K562 (cell line): ENCODE measurements at regions not wholly inside any gene's neighbourhood (a gene's known extent, or its start where the extent isn't known, plus 50 kb on each side); places are given as distances from the start of the nearest gene placed in this dataset.

Experiments
- CCNT2 ChIP-seq: IDR thresholded peaks from 2 replicates; pipeline ENCODE4 v1.6.1; 2011; ENCODE audit warnings: borderline replicate concordance, low read depth, mild to moderate bottlenecking, moderate library complexity, mixed read lengths, low read length; ENCODE audit not compliant: insufficient read length; ENCODE audit errors: extremely low read depth
- DACH1 ChIP-seq: fragments of 450-650 bp; IDR thresholded peaks from 2 replicates; pipeline ENCODE4 v1.6.1; 2018; ENCODE audit not compliant: partially characterized antibody
- FOXA3 ChIP-seq, 2 experiments: fragments of 450-650 bp in 1 of 2; sonication (generic) in 1 of 2; formaldehyde crosslinking; IDR thresholded peaks in 1 of 2; conservative IDR thresholded peaks in 1 of 2; 2 replicates each; pipeline versions ENCODE4 v1.4.0 to v1.8.0; 2020 to 2022; ENCODE audit warnings: mild to moderate bottlenecking in 2 of 2, missing genetic modification reagents in 1 of 2
- GATA2 ChIP-seq: sonication (generic); formaldehyde crosslinking; IDR thresholded peaks from 2 replicates; pipeline ENCODE4 v1.4.0; 2020; ENCODE audit warnings: mild to moderate bottlenecking, missing genetic modification reagents
- HDAC3 ChIP-seq: fragments of 450-650 bp; IDR thresholded peaks from 2 replicates; pipeline ENCODE4 v1.6.1; 2018; ENCODE audit warnings: borderline replicate concordance, mild to moderate bottlenecking, moderate library complexity; ENCODE audit not compliant: partially characterized antibody
- L3MBTL2 ChIP-seq: fragments of 450-650 bp; IDR thresholded peaks from 2 replicates; pipeline ENCODE4 v1.6.1; 2016; ENCODE audit warnings: mild to moderate bottlenecking, moderate library complexity
- POLR2AphosphoS2 ChIP-seq: IDR thresholded peaks from 2 replicates; pipeline ENCODE4 v1.6.1; 2012; ENCODE audit warnings: low read length, improper control_type of control experiment
- PTRF ChIP-seq: fragments of 450-650 bp; IDR thresholded peaks from 2 replicates; pipeline ENCODE4 v1.6.1; 2016; ENCODE audit warnings: mild to moderate bottlenecking, missing genetic modification characterization, missing compliant biosample characterization
- PURB ChIP-seq: sonication (generic); formaldehyde crosslinking; IDR thresholded peaks from 2 replicates; pipeline ENCODE4 v1.9.0; 2021; ENCODE audit warnings: low read depth, mild to moderate bottlenecking, missing genetic modification reagents
- RCOR1 ChIP-seq, 2 experiments: IDR thresholded peaks; 2 replicates each; pipeline ENCODE4 v1.6.1; 2012; ENCODE audit warnings: low read depth in 2 of 2, low read length in 2 of 2, borderline replicate concordance in 1 of 2, improper control_type of control experiment in 1 of 2
- SMAD2 ChIP-seq: fragments of 150-350 bp; IDR thresholded peaks from 2 replicates; pipeline ENCODE4 v1.6.1; 2014; ENCODE audit warnings: low read depth, mild to moderate bottlenecking, low read length
- SMARCB1 ChIP-seq: IDR thresholded peaks from 2 replicates; pipeline ENCODE4 v1.6.1; 2011; ENCODE audit warnings: improper control_type of control experiment, low read depth; ENCODE audit not compliant: insufficient read length
- SRF ChIP-seq, 2 experiments: fragments of 250-450, 450-650 bp in 1 of 2; sonication (Bioruptor Pico) in 1 of 2; sonication (generic) in 1 of 2; formaldehyde crosslinking; IDR thresholded peaks; 2 replicates each; pipeline versions ENCODE4 v1.5.0 to v1.5.1; 2020 to 2022; ENCODE audit warnings: mild to moderate bottlenecking in 1 of 2, missing genetic modification reagents in 1 of 2
- STAT5B ChIP-seq: fragments of 250-450 bp; sonication (Bioruptor Pico); IDR thresholded peaks from 2 replicates; pipeline ENCODE4 v1.8.0; 2021; ENCODE audit warnings: mild to moderate bottlenecking, inconsistent platforms
- TARDBP ChIP-seq: fragments of 450-650 bp; IDR thresholded peaks from 2 replicates; pipeline ENCODE4 v1.6.1; 2016
- WHSC1 ChIP-seq: IDR thresholded peaks from one replicate; pipeline ENCODE4 v1.6.1; 2012; ENCODE audit warnings: low read length, control low read depth, inconsistent platforms
- YBX1 ChIP-seq: fragments of 450-650 bp; IDR thresholded peaks from 2 replicates; pipeline ENCODE4 v1.7.1; 2016; ENCODE audit warnings: mild to moderate bottlenecking
- ZBTB8A ChIP-seq: fragments of 450-650 bp; IDR thresholded peaks from 2 replicates; pipeline ENCODE4 v1.6.1; 2018; ENCODE audit warnings: mild to moderate bottlenecking, moderate library complexity; ENCODE audit not compliant: partially characterized antibody
- ZC3H11A ChIP-seq: IDR thresholded peaks from 2 replicates; pipeline ENCODE4 v1.6.1; 2012; ENCODE audit warnings: low read depth, low read length, improper control_type of control experiment
- ZEB2 ChIP-seq: fragments of 450-650 bp; IDR thresholded peaks from 2 replicates; pipeline ENCODE4 v1.6.1; 2016
- ZNF507 ChIP-seq: conservative IDR thresholded peaks from 2 replicates; pipeline ENCODE4 v1.6.1; 2017; ENCODE audit warnings: missing genetic modification characterization, missing compliant biosample characterization
- ZNF740 ChIP-seq, 3 experiments: fragments of 200-800 bp in 1 of 3; sonication (Bioruptor generic) in 1 of 3; sonication (generic) in 1 of 3; formaldehyde crosslinking in 1 of 3; IDR thresholded peaks; 2 replicates each; pipeline versions ENCODE4 v1.6.1 to v1.8.0; 2016 to 2022; ENCODE audit warnings: mild to moderate bottlenecking in 2 of 3, missing compliant biosample characterization in 2 of 3, missing genetic modification characterization in 2 of 3, missing genetic modification reagents in 1 of 3
- ZNF778 ChIP-seq: fragments of 450-650 bp; formaldehyde crosslinking; IDR thresholded peaks from 2 replicates; pipeline ENCODE4 v1.4.0; 2020; ENCODE audit warnings: mild to moderate bottlenecking, moderate library complexity
- ZNF780A ChIP-seq: fragments of 250-450 bp; sonication (Bioruptor Pico); IDR thresholded peaks from 2 replicates; pipeline ENCODE4 v1.5.0; 2021; ENCODE audit warnings: mild to moderate bottlenecking
- TF ChIP-seq, protein P1 (sequence below): IDR thresholded peaks from 2 replicates; pipeline ENCODE4 v1.6.1; 2012; ENCODE audit warnings: low read depth, low read length, improper control_type of control experiment, borderline replicate concordance
- TF ChIP-seq, protein P2 (sequence below): fragments of 250-450 bp; sonication (Bioruptor Pico); IDR thresholded peaks from 2 replicates; pipeline ENCODE4 v1.5.0; 2021

DNA sequence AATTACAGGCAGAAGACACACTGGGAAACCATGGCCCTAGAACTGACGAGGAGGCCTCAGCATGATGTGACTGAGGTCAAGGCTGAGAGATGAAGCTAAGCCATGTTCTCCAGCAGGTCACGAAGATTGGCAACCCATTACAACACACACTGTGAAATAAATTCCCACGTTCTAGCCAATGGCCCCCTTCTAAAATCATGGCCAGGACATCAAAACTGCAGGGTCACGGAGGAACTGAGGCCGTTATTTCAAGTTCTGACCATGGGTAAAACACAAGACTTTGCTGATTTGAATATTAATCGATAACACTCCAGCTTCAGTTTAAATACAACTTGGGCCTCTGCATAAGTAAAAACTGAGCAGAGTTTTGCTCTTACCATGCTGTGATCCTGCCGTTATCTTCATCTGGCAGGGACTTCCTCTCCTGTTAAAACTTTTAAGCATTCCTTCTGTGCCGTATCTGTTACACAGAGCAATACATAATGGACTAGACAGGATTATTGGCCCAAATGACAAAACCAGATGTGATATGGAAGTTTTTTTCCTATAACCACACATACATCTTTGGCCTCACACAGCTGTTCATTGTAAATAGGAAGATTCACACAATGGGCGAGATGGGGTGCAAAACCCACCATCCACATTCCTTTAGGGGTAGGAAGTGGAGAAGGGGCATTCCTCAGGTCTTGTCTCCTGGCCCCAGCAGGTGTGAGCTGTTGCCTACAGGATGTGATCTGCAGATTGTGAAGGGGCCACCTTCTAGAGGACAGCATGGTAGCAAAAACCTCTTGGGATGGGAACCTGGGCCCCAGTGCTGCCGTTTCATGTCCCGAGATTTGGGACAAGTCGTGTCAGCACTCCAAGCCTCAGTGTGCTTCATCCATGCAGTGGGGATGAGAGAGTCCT is 207.4 kb downstream of the OPA1 start (continued):
- no peak for TF ChIP-seq ZNF507 (tag)
- no peak for TF ChIP-seq STAT5B (CRISPR knock-in tag)
- TF ChIP-seq, protein P1, sequence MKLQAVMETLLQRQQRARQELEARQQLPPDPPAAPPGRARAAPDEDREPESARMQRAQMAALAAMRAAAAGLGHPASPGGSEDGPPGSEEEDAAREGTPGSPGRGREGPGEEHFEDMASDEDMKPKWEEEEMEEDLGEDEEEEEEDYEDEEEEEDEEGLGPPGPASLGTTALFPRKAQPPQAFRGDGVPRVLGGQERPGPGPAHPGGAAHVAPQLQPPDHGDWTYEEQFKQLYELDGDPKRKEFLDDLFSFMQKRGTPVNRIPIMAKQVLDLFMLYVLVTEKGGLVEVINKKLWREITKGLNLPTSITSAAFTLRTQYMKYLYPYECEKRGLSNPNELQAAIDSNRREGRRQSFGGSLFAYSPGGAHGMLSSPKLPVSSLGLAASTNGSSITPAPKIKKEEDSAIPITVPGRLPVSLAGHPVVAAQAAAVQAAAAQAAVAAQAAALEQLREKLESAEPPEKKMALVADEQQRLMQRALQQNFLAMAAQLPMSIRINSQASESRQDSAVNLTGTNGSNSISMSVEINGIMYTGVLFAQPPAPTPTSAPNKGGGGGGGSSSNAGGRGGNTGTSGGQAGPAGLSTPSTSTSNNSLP = peak; percentile 66; the same call in 1 of the 2 replicates
- no peak; the same call in 1 of the 2 replicates for TF ChIP-seq L3MBTL2
- TF ChIP-seq, protein P2, sequence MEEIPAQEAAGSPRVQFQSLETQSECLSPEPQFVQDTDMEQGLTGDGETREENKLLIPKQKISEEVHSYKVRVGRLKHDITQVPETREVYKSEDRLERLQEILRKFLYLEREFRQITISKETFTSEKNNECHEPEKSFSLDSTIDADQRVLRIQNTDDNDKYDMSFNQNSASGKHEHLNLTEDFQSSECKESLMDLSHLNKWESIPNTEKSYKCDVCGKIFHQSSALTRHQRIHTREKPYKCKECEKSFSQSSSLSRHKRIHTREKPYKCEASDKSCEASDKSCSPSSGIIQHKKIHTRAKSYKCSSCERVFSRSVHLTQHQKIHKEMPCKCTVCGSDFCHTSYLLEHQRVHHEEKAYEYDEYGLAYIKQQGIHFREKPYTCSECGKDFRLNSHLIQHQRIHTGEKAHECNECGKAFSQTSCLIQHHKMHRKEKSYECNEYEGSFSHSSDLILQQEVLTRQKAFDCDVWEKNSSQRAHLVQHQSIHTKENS (CRISPR knock-in tag) = no peak
- no peak for TF ChIP-seq HDAC3
- TF ChIP-seq PTRF (tag) = 0 out of 2 replicates have a peak, but pooled peaks have one; percentile 13
- no peak for TF ChIP-seq ZNF740 (CRISPR knock-in tag; IDR thresholded peaks at IDR 0.05)
- no peak for TF ChIP-seq ZNF740 (tag; IDR thresholded peaks at IDR 0.05)
- peak; percentile 52; the same call in 1 of the 2 replicates for TF ChIP-seq ZEB2
- no peak for TF ChIP-seq TARDBP
- TF ChIP-seq POLR2AphosphoS2 = no peak
- TF ChIP-seq DACH1 = peak; percentile 61
- no peak for TF ChIP-seq FOXA3 (CRISPR knock-in tag; conservative IDR thresholded peaks at IDR 0.05 in 1 of 2, IDR thresholded peaks at IDR 0.05 in 1 of 2)
- TF ChIP-seq WHSC1 = no peak
- TF ChIP-seq GATA2 (CRISPR knock-in tag) = peak; percentile 77
- TF ChIP-seq CCNT2 = peak; percentile 36
- TF ChIP-seq RCOR1 (IDR thresholded peaks at IDR 0.05; ENCODE audit: borderline replicate concordance in 1 of 2, low read depth in 2 of 2, low read length in 2 of 2) = peak in 1 of 2 experiments; percentile 65; a peak in 2 of 4 replicates
- TF ChIP-seq ZBTB8A = no peak
- TF ChIP-seq PURB = no peak
- TF ChIP-seq ZNF778 (CRISPR knock-in tag) = no peak
- no peak for TF ChIP-seq YBX1
- TF ChIP-seq SMAD2 = no peak
- no peak for TF ChIP-seq SRF (CRISPR knock-in tag; IDR thresholded peaks at IDR 0.05)
- no peak for TF ChIP-seq SMARCB1
- TF ChIP-seq ZC3H11A = no peak
- TF ChIP-seq ZNF780A (CRISPR knock-in tag) = no peak
